ENCODE measurements at regions not wholly inside any gene's neighbourhood (a gene's known extent, or its start where the extent isn't known, plus 50 kb on each side); places are given as distances from the start of the nearest gene placed in this dataset.

- 84% methylated on average over 1 of the region's 1 CpG for WGBS
- Histone ChIP-seq H3K9me3 (ENCODE audit: control insufficient read depth in 4 of 4, low read length in 3 of 4) (peaks cover 0 to 3% (median 0%) of the 10 kb centered on the region in 4 donors), H3K36me3 (ENCODE audit: control insufficient read depth in 4 of 4, insufficient read depth in 3 of 4, low read depth in 1 of 4, low read length in 3 of 4) (no peaks in the 10 kb centered on the region)
Measured at GRCh38 chr1:106063510-106063909, 993.0 kb upstream of the PRMT6 start.

More at GRCh38 chr1:106063510-106063909, 993.0 kb upstream of the PRMT6 start:
- Histone ChIP-seq H3K27me3 (ENCODE audit: control insufficient read depth in 4 of 4, insufficient read depth in 4 of 4, low read length in 3 of 4) (no peaks in the 10 kb centered on the region), H3K9ac (ENCODE audit: low read depth in 1 of 2, low read length in 2 of 2) (no peak overlapping the region), H3K27ac (ENCODE audit: low read depth in 1 of 2, low read length in 2 of 2) (no peak overlapping the region), H3K4me1 (ENCODE audit: control insufficient read depth in 4 of 4, insufficient read depth in 4 of 4, low read length in 3 of 4) (no peaks in the 10 kb centered on the region), H3K4me3 (ENCODE audit: low read depth in 1 of 3, low read length in 3 of 3) (no peak overlapping the region)
- no peak for TF ChIP-seq MAX (IDR thresholded peaks at IDR 0.05)
- no peak for TF ChIP-seq ZBTB33 (IDR thresholded peaks at IDR 0.05)
- no peak for TF ChIP-seq ATF3 (IDR thresholded peaks at IDR 0.05)
- no peak for TF ChIP-seq HNF4G (IDR thresholded peaks at IDR 0.05)
- TF ChIP-seq FOXA2 (IDR thresholded peaks at IDR 0.05), result no peak
- no peak for TF ChIP-seq CTCF (IDR thresholded peaks at IDR 0.05; ENCODE audit: low read depth, low read length, missing input control)
- TF ChIP-seq SP1 (IDR thresholded peaks at IDR 0.05), result no peak
- no peak for TF ChIP-seq RXRA (IDR thresholded peaks at IDR 0.05)
- no peak for TF ChIP-seq RAD21 (IDR thresholded peaks at IDR 0.05)
- TF ChIP-seq TAF1 (conservative IDR thresholded peaks at IDR 0.05), result no peak
- no peak for TF ChIP-seq YY1 (IDR thresholded peaks at IDR 0.05)
- no peak for TF ChIP-seq EGR1 (IDR thresholded peaks at IDR 0.05; ENCODE audit: low read depth in 2 of 2)
- TF ChIP-seq GABPA (IDR thresholded peaks at IDR 0.05 in 1 of 2, conservative IDR thresholded peaks at IDR 0.05 in 1 of 2), result no peak
- TF ChIP-seq JUND (IDR thresholded peaks at IDR 0.05), result no peak
- TF ChIP-seq FOXA1 (IDR thresholded peaks at IDR 0.05), result no peak
- TF ChIP-seq REST (IDR thresholded peaks at IDR 0.05), result no peak
- no peak for DNase-seq (ENCODE audit: low spot score)

Measured in liver (tissue), 8 donors.